ENCODE measurements at regions not wholly inside any gene's neighbourhood (a gene's known extent, or its start where the extent isn't known, plus 50 kb on each side); places are given as distances from the start of the nearest gene placed in this dataset.

DNA sequence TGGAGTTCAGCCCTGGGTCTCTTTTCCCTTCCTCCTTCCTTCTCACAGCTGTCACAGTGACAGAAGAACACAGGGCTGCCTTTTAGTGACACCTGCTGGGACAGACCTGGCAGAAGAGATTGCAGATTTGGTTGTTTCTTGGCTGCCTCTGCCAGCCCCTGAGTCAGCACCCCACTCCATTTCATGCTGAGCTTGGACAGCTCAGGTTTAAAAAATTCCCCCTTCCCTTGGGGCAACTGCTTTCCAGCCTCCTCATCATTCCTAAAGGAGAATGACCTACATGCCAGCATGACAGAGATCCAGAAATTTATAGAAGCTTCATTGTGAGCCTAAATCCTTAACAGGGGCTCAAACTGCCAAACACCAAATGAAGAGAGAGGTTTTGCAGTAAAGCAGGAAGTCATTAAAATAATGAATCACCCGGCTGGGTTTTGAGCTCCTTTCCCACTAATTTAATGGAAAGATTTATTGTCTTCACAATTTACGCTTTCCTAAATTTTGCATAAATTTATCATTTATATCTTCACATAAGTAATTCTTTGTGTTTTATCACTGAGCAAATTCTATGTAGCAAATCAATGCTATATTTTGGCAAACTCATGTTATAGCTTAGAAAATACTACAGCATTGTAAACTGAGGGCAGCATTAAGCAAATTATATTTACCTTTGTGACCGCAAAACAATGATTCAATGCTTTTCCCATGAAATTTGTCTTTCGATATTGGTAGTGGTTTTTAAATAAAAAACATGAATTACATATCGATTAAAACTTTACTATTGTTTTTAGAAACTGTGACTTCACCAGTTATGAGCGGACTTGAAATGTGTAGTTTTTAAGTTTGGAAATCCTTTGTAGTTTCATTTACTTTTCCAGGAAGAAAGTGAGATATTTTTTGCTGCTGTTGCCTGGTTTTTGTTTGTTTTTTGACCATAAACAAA lies 399.5 kb upstream of the ANKRD30A start:
- TF ChIP-seq, protein P1, sequence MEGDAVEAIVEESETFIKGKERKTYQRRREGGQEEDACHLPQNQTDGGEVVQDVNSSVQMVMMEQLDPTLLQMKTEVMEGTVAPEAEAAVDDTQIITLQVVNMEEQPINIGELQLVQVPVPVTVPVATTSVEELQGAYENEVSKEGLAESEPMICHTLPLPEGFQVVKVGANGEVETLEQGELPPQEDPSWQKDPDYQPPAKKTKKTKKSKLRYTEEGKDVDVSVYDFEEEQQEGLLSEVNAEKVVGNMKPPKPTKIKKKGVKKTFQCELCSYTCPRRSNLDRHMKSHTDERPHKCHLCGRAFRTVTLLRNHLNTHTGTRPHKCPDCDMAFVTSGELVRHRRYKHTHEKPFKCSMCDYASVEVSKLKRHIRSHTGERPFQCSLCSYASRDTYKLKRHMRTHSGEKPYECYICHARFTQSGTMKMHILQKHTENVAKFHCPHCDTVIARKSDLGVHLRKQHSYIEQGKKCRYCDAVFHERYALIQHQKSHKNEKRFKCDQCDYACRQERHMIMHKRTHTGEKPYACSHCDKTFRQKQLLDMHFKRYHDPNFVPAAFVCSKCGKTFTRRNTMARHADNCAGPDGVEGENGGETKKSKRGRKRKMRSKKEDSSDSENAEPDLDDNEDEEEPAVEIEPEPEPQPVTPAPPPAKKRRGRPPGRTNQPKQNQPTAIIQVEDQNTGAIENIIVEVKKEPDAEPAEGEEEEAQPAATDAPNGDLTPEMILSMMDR (IDR thresholded peaks at IDR 0.05): no peak
- TF ChIP-seq POLR2A (IDR thresholded peaks at IDR 0.05): no peak
